ENCODE measurements at regions not wholly inside any gene's neighbourhood (a gene's known extent, or its start where the extent isn't known, plus 50 kb on each side); places are given as distances from the start of the nearest gene placed in this dataset.

DNA sequence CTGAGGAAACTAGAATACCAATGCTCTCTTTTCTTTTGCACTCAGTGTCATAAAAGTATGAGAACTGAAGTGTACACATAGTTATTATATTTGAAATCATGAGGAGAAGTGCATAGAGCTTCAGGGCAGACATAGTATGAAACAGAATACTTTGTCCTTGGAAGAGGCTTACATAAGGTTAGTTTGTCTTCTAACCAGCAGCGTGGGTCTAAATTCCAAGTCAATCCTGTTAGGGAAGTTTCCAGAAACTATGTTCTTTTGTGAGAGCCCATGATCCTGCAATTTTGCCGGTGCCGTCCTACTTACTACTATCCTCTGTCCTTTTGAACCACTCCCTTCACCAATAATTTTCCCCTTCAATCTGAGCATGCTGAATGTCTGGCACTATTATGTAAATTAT, 156.2 kb downstream of the PABPC4L start:
- TF ChIP-seq, protein P1, sequence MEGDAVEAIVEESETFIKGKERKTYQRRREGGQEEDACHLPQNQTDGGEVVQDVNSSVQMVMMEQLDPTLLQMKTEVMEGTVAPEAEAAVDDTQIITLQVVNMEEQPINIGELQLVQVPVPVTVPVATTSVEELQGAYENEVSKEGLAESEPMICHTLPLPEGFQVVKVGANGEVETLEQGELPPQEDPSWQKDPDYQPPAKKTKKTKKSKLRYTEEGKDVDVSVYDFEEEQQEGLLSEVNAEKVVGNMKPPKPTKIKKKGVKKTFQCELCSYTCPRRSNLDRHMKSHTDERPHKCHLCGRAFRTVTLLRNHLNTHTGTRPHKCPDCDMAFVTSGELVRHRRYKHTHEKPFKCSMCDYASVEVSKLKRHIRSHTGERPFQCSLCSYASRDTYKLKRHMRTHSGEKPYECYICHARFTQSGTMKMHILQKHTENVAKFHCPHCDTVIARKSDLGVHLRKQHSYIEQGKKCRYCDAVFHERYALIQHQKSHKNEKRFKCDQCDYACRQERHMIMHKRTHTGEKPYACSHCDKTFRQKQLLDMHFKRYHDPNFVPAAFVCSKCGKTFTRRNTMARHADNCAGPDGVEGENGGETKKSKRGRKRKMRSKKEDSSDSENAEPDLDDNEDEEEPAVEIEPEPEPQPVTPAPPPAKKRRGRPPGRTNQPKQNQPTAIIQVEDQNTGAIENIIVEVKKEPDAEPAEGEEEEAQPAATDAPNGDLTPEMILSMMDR (IDR thresholded peaks at IDR 0.05): no peak
- no peak for TF ChIP-seq ZFX (IDR thresholded peaks at IDR 0.05; ENCODE audit: borderline replicate concordance)

Measured in 22Rv1 (cell line).